GM21515 (cell line): ENCODE measurements at regions not wholly inside any gene's neighbourhood (a gene's known extent, or its start where the extent isn't known, plus 50 kb on each side); places are given as distances from the start of the nearest gene placed in this dataset.

Experiments
- ATAC-seq: cut with Tn5 transposase; IDR thresholded peaks from one replicate; pipeline ENCODE4 v1.9.1; 2021; ENCODE audit not compliant: unreplicated experiment

DNA sequence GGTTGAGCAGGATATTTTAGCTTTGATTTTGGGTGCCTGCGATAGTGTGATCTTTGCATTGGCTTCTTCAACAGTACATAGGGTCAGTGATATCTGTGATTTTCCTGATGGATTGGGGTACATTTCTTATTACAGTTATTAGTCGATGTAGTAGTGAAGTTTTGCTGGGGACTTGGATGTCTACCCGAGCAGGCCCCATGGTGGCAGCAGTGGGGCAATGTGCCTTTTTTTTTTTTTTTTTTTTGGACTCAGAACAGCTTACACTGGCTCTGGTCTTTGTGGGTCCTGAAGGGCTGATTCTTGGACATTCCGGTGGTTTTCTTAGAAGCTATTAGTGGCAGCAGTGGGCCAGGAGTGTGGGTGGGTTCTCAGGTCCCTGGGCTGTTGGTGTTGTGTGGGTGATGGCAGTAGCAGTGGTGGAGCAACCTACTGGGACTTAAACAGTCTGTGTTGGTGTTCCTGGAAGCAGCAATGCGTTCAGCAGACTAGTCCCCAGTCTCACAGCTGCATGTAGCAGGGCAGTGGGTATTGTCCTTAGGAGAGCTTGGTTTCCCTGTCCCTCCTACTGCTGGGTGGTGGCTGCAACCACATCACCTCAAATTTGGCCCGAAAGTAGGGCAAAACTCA is 53.7 kb upstream of the SLC4A10 start:
- no peak for ATAC-seq

DNA sequence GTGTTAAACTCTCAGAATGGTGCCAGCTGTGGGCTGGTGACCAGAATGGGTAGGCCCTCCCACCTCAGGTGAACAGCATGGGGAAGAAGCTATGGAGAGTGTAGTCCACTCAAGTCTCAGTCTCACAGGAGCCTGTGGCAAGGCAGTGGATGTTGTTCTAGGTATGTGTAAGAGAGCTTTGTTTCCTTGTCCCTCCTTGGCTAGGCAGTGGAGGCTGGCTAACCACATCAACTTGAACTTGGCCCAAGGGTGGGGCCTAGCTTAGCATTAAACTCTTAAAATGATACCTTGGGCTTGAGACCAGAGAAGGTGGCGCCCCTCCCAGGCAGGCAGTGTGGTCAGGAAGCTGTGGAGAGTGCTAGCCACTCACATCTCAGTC is 53.2 kb upstream of the SLC4A10 start:
- no peak for ATAC-seq
